Glomerular visceral epithelial cell (primary cell): ENCODE measurements at regions not wholly inside any gene's neighbourhood (a gene's known extent, or its start where the extent isn't known, plus 50 kb on each side); places are given as distances from the start of the nearest gene placed in this dataset.
"Not testable (repeated sequence)": the region's sequence is repeated elsewhere in the genome, so short reads cannot be mapped to it uniquely, and the experiment has no call there.

Source experiments
- DNase-seq: peaks from one replicate; pipeline ENCODE4 v3.0.0-alpha.2; 2016; ENCODE audit errors: extremely low spot score

DNA sequence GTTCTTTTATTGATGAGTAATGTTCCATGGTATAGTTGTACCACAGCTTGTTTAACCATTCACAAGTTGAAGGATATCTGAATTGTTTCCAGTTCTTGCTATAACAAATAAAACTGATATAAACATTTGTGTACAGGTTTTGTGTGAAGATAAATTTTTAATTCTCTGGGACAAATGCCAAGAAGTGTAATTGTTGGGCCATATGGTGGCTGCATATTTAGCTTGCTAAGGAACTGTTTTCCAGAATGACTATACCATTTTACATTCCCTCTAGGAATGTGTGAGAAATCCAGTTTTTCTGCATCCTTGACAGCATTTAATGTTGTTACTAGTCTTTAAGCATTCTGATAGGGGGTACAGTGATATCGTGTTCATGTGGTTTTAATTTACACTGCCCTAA lies 368.5 kb downstream of the KIF2B start:
- no peak for DNase-seq

DNA sequence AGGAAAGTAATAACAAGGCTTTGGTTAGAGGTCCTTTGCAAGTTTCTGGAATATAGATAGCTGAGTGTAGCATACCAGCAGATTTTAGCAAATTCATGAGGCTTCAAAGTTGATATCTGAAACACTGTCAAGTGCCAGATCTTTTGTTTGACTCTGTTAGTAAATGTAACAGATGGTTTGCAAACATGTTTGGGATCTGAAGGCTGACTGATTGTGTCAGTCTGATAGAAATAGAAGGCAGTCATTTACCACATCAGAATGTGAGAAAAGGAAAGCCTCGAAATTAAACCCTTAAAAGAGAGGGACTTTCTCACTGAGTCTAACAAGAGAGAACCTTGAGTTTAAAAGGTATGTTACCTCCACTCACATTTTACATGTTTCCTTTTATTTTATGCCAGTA lies 371.5 kb downstream of the KIF2B start:
- DNase-seq, result no peak

DNA sequence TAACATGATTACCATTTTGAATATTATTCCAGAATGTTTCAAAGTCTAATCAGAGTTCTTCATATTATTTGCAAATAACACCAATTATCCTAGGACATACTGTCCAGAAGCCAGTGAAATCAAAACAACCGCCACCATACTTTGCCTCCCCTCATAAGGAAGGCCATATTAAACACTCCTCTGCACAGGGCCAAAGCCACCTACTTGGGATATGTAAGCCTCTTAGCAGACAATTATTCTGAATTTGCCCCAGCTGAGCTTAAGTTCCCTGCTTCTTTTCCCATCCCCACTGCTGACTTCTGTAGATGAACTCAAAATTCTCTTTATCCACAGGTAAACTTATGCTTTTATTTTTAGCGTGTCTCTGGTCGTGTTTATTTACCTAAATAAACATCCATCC lies 374.0 kb downstream of the KIF2B start:
- no peak for DNase-seq

DNA sequence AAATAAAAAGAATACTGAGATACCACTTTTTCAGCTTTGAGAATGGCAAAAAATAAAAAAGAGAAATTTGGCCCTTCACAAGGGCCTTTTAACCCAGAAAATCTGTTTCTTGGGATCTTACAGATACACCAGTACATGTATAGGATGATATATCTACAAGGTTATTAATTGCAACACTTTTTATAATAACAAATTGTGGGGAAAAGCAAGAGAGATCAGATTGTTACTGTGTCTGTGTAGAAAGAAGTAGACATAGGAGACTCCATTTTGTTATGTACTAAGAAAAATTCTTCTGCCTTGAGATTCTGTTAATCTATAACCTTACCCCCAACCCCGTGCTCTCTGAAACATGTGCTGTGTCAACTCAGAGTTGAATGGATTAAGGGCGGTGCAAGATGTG lies 378.7 kb downstream of the KIF2B start:
- not testable (repeated sequence) for DNase-seq

DNA sequence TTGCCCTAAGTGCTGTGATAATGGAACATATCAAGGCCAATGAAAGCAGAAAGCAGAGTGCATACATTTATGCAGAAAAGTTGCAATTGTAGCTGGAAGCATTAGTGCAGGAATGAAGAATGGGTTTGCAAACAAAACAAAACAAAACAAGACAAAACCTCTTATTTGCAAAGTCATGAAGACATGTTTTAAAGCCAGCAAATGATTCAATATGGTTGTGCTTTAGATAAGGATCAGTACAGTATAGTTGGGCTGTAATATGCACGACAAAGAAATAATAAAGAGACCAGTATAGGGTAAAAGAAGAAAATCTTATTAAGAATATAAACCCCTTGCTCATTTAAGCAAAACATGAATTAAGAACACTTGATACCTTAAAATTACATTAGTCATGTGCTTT lies 398.1 kb downstream of the KIF2B start:
- DNase-seq, result no peak

DNA sequence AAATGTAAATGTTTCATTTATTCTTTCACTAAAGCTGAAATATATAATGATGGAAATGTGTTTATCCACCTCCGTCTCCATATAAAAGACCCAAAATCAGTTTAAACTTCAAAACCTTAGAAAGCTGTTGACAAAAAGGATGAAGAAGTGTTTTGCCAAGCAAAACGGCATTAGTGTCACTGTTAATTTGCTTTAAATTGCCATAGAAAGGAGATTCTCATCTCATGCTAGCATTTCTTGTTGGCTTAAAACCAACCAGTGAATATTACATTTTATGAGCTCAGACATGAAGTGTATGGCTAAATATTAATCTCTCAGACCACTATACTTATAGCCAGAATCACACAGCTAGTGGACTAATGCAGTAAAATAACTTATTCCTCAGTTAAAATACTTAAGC lies 398.8 kb downstream of the KIF2B start:
- no peak for DNase-seq

DNA sequence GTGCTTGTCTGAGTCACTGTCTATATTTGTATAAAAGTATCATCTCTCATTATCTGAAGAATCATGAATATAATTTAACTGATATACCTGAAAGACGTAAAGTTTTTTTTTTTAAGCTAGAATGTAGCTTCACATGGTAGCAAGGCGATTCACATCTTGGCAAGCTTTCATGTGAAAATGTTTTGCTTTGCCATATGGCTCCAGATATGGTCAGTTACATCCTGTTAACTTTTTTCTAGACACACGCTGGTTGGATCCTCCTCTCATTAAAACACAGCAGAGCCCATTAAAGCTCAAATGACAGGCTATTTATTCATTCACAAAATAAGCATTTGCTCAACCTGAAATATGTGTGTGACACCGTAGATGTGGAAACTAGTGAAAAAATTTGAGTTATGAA lies 412.8 kb downstream of the KIF2B start:
- no peak for DNase-seq

DNA sequence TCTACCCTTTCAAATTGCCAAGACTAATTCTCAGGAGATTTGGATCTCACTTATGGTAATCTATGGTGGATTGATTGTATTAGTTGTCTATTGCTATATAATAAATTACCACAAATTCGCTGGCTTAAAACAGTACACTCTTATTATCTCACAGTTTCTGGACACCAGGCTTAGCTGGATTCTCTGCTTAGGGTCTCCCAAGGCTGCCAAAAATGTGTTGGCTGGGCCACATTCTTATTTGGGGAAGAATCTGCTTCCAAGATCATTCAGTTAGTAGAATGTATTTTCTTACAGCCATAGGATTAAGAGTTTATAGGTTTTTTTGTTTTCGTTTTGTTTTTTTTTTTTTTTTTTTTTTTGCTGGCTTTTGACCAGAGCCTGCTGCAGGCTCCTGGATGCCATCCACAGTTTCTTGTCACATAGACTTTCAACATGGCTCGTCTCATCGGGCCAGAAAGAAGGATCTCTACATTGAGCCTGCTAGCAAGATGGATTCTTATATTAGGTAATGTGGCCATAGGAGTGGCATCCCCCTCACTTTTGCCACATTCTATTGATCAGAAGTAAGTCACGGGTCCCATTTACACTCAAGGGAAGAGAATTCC lies 415.3 kb downstream of the KIF2B start:
- DNase-seq, result no peak

DNA sequence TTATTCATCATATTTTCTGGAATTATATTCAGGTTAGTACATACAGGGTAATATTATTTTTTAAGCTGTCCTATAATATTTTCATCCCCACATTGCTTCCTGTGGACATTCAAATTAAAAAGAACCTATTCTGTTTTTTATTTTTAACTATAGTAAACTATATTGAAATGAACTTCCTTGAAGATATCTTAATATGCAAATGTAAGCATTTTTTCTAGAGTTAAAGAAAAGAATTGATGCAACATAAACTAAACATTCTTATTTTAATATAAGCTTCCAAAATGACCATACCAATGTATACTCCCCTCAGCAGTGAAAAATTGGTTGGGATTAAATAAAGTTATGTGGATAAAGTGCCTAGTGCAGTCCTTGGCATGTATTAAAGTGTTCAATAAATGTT lies 416.6 kb downstream of the KIF2B start:
- DNase-seq, result no peak

DNA sequence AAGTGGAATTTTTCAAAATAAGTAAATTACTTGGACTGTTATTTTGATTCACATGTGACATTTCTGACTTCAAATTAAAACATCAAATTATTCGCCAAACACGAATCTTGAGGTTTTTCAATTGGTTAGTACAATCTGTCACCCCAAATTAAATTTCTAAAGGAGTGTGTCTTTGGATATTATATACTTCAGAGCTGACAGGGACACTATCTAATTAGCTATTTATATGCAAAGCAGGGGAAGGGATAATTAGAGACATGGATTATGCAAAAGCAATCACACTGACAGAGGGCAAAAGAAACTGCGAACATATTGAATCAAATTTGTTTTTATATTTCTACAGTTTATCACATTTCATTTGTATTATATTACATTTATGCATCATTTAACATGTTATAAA lies 433.0 kb downstream of the KIF2B start:
- DNase-seq, result no peak

DNA sequence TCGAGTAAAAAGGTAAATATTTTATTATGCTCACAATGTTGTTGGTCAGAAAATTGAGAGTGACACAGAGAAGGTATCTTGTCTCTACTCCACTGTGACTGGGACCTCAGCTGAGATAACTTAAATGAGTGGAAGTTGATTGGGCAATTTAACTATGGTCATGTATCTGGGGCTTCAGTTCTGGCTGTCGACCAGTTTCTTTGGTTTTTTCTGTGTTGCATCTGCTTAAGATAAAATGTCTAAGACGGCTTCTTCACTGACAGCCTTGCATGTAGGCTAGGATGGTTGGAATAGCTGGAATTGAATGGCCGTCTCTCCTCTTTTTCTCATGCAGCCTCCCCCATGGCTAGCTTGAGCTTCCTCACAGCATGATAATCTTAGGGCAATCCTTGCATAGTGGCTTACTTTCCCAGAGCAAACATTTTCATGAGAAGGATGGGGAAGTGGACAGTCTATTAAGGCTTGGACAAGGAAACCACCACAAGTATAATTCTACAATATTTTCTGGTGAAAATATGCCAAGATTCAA lies 433.7 kb downstream of the KIF2B start:
- no peak for DNase-seq

DNA sequence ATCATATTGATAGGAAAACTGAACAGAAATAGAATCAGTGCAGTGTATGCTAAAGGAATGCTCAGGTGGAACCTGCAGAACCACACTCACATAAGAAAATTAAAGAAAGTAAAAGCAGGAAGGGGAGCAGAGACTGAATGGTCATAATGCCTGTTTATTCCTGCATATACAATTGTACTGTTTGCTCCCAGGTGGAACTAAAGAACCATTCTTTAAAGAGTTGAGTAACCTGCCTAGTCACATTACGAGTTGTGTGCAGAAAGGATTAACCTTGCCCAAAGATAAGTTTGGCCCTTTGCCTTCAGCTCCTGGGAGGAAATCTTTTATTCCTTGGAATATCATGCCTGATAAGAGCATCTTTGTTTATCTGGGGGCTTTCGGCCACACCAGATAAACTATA lies 434.7 kb downstream of the KIF2B start:
- DNase-seq, result no peak

DNA sequence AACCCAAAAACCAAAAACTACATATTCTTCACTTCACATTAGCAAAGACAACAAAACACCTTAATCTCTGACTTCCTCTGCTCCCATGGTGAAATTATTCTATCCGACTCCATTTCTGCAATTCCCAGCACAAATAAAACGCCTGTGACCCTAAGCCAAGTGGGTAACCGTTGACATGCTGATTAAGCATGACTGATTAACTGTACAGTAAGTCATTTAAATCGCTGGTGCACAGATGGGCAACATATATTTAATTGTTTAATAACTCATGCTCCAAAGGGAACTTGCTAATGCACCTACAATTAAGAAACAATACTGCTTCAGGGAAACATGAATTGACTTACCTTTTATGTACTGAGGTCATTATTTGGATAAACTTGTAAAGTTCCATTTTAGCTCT lies 436.7 kb downstream of the KIF2B start:
- no peak for DNase-seq

DNA sequence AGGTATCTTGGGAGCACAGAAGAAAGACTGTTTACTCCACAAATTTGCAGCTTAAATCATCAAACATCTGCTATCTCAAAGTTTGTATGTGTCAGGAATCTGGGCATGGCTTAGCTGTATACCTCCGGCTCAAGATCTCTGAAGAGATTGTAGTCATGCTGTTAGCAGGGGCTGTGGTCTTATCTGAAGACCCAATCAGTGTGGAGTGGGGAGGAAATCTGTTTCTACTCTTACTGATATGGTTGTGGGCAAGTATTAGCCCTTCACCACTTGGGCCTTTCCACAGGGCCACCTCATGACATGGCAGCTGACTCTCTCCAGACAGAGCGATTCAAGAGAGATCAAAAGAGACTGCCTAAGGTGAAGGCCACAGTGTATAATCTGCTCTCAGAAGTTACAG lies 438.7 kb downstream of the KIF2B start:
- no peak for DNase-seq

DNA sequence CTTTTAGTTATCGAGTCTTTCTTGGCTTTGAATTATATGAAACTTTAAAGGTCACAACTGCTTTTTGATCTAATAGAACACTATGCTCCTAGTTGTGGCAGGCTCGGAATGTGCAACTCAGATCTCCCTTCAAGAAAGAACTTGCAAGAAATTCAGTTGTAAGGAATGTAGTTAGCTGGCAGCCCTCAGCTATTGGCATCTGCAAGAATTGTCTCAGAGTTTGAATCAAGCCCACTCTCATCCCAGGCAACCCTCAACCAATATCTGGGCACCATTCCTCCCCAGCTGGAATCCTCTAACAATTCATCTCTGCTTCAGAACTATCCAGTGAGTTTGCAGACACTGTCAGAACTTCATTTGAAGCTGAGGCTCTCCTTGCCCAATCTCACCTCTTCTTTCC lies 447.2 kb downstream of the KIF2B start:
- DNase-seq, result no peak

DNA sequence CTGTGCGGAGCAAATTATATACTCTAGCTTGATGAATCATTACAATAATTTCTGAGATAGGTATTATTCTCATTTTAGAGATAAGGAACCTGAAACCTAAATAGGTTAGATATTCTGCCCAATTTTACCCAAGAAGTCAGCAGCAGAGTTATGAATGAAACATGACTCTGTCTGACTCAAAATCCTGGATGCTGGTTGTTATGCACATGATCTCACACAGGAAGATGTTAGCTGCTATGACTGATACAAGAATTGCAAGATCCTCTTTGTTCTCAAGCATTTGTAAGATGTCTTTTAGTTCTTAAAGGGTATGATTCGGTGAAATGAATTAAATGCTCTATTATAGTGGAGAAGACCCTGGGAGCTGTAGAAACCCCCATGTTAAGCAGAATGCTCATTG lies 447.8 kb downstream of the KIF2B start:
- no peak for DNase-seq

DNA sequence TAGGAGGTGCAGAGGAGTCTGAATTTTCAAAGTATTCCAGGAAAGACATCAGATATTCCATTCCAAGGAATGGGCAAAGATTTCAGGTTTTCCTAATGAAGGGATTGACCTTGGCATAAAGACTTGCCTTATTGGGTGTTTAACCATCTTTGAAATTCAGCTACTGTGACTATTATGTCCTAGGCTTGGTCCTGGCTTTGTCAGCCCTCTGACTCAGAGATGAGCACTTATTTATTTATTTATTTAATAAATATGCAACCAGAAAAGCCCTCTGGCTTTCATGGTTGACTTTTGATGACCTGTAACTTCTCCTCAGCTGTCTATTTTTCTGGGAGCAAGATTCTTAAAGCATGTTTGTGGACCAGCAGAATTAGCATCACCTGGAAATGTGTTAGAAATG lies 455.1 kb downstream of the KIF2B start:
- no peak for DNase-seq

DNA sequence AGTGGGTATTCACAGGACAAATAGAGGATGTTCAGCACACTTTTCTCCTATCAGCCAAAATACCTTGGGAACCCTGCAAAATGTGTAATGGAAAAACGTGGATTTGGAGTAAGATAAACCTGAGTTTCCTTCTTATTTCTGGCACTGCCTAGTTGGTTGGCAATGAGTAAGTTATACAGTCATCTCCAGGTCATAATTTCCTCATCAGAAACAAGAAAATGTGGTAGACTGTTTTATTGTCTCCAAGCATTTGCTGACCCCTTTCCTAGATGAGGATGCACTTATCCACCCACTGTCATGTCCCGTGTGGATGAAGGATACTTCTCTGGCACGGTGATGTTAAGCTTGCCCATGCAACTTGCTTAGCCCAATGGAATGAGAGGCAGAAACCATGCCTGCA lies 458.0 kb downstream of the KIF2B start:
- DNase-seq, result no peak

DNA sequence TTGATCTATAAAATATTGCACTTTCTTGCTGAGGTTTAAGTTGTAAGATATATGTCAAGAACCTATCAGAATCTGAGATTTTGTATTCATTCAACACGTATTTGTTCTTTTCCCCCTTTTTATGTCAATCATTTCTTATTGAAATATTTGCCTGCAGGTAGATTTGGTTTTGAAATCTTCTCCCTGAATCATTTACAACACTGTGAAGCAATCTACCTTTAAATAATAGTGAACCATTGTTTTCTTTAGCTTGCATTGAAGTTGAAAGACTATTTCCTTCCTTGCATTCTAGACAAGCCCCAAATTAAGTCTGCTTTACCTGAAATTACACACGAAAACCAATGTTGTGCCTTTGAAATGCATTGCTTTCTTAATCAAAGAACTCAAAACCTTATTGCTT lies 460.2 kb downstream of the KIF2B start:
- no peak for DNase-seq

DNA sequence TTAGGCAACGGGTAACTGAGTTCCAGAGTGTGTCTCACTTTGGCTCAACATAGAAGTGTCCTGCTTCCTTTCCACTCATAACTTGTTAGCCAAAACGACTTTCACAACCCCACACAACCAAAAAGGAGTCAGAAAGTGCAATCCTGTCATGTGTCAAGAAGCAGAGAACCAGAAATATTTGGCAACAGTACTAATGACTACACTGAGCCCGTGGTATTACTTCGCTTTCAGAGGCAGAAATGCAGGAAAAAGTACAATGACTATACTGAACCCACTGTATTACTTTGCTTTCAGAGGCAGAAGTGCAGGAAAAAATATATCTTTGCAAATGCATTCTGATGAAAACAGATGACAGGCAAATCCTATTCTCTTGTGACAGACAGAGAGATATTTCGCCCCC lies 484.6 kb downstream of the KIF2B start:
- no peak for DNase-seq

DNA sequence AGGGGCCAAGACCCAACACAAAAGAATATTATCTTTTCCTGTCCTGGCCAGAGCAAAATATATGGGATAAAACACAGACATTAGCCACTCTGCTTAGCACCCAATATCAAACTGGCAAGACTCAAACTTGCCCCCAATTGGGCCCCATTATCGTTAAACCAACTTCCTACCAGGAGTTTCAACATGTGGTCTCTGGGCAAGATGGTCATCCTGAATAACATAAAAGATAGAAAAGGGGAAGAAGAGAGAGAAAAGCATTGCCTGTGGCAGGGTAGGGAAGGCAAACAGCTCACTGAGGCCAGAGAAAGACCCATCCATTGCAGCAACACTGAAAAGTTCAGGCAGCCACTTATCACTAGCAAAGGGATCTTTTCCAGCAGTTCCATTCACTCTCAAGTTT lies 502.1 kb downstream of the KIF2B start:
- no peak for DNase-seq

DNA sequence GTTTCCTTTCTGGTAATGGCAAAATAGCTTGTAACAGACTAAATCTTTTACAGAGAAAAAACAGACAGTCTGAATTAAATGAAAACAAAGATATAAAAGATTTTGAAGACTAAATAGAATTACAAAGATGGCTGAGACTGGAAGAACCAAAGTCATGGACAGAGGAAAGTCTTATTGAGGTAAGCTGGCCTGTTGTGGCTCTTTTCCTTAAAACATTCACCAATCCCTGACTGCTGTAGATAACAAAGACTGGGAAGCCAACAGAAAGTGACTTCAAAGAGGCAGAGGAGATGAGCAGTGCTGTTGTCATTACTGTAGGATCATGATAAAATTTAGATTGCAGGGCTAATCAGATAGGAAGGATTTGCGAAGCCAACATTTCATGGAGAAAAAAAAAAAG lies 517.0 kb downstream of the KIF2B start:
- no peak for DNase-seq

DNA sequence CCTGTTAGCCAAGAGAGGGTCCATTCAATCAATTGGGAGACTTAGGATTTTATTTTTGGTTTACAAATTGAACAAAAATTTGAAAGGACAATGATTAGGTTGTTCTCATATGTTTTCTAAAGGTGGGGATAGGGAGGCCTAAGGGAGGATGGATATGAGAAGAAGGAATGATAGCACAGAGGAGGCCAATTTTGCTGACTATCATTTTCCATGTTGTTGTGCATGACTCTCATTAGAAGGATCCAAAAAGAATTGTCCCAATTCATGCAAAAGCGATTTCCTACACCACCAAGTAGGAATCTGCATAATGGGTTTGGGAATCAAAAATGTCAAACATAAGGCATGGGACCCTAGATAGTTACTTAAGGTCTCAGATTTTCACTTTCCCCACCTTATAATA lies 524.8 kb downstream of the KIF2B start:
- DNase-seq, result no peak

DNA sequence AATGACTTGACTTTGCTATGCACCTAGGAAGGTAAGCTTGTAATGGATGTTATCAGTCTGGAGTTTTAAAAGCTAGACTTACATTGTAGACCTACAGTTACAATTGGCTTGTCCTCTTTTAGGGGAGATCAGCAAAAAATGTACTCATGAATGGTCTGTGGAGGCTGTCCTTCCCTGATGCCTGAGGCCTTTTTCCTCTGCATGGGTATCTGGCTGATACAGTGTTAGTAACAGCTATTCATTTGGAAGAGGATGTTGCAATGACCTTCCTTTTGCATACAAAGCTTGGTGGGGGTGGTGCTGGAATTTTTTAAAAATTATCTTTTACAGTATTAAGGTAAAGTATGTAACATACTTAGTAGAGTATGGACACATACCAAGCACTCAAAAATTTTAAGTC lies 525.5 kb downstream of the KIF2B start:
- DNase-seq, result no peak
